ENCODE measurements at regions not wholly inside any gene's neighbourhood (a gene's known extent, or its start where the extent isn't known, plus 50 kb on each side); places are given as distances from the start of the nearest gene placed in this dataset.

- FAIRE-seq (no peak), ATAC-seq (no peak), DNase-seq (ENCODE audit: extremely low read depth in 1 of 4, low spot score in 3 of 4) (no peak)
- ChIA-PET CTCF (ENCODE audit: low intra/inter-chr PET ratio) (no interaction called here), POLR2A (interaction anchor here (0.6 kb wide), 1 partner anchor 11 kb away, joined by 3 read pairs; no protein-coding TSS in a partner anchor)
- no peak overlapping the region for H2AFZ ChIP-seq (ENCODE audit: low read depth, low read length)
- intact Hi-C loops (cut with micrococcal nuclease) (no loop called here), in situ Hi-C loops (cut with MboI) (no loop called here)
- H4K20me1 ChIP-seq (replicated peaks; ENCODE audit: control insufficient read depth, insufficient read depth, low read length) = no peaks in the 10 kb centered on the region
- H3K4me2 ChIP-seq (ENCODE audit: insufficient read depth, low read length) = no peak overlapping the region
- no peaks in the 10 kb centered on the region for H3K36me3 ChIP-seq (ENCODE audit: control insufficient read depth, insufficient read depth, low read length)
- H3K27me3 ChIP-seq (ENCODE audit: control insufficient read depth in 2 of 2, insufficient read depth in 2 of 2, low read length in 2 of 2) = no peaks in the 10 kb centered on the region
- TF ChIP-seq CREB1 (IDR thresholded peaks at IDR 0.05) (no peak), CREB1 (CRISPR knock-in tag; IDR thresholded peaks at IDR 0.05) (no peak), RCOR1 (IDR thresholded peaks at IDR 0.05; ENCODE audit: borderline replicate concordance in 1 of 2, low read depth in 2 of 2, low read length in 2 of 2) (no peak), ZNF512 (tag; IDR thresholded peaks at IDR 0.05) (no peak)
- no peak overlapping the region for H3K4me3 ChIP-seq
- WGBS (ENCODE audit: insufficient coverage, low coverage, missing lambda C conversion rate) = 0% methylated on average over 3 of the region's 3 CpGs
- H3K9me1 ChIP-seq (ENCODE audit: control insufficient read depth, insufficient read depth, low read length) = no peaks in the 10 kb centered on the region
- no peaks in the 10 kb centered on the region for H3K4me1 ChIP-seq (replicated peaks in 1 of 2; ENCODE audit: control insufficient read depth in 2 of 2, insufficient read depth in 2 of 2, low read length in 2 of 2)
- H3K27ac ChIP-seq (ENCODE audit: extremely low read depth, low read depth, low read length) = no peak overlapping the region
- H3K9ac ChIP-seq (ENCODE audit: insufficient read depth in 1 of 2, low read depth in 2 of 2, low read length in 2 of 2) = no peak overlapping the region
- no TSS peak for BruUV-seq (replicated peaks)
- H3K79me2 ChIP-seq (ENCODE audit: control insufficient read depth, insufficient read depth, low read length) = no peaks in the 10 kb centered on the region
- H3K9me3 ChIP-seq (replicated peaks; ENCODE audit: control insufficient read depth, insufficient read depth, low read depth, low read length) = no peaks in the 10 kb centered on the region
These were observed 941.3 kb upstream of the NXPH2 start for GRCh38 chr2:139721411-139721995.

- TF ChIP-seq RBM14 (IDR thresholded peaks at IDR 0.05; ENCODE audit: borderline replicate concordance, insufficient read depth, low read depth, low read length) = no peak
- TF ChIP-seq RNF2 (IDR thresholded peaks at IDR 0.05) = no peak
- TF ChIP-seq TSC22D4 (tag; IDR thresholded peaks at IDR 0.05) = no peak
- Histone ChIP-seq H3K4me1 (replicated peaks in 1 of 2; ENCODE audit: control insufficient read depth in 2 of 2, insufficient read depth in 2 of 2, low read length in 2 of 2) (no peaks in the 10 kb centered on the region), H3K27me3 (ENCODE audit: control insufficient read depth in 2 of 2, insufficient read depth in 2 of 2, low read length in 2 of 2) (no peaks in the 10 kb centered on the region), H3K9me1 (ENCODE audit: control insufficient read depth, insufficient read depth, low read length) (no peaks in the 10 kb centered on the region), H3K9ac (ENCODE audit: insufficient read depth in 1 of 2, low read depth in 2 of 2, low read length in 2 of 2) (no peak overlapping the region), H2AFZ (ENCODE audit: low read depth, low read length) (no peak overlapping the region), H3K4me2 (ENCODE audit: insufficient read depth, low read length) (no peak overlapping the region), H3K27ac (ENCODE audit: extremely low read depth, low read depth, low read length) (no peak overlapping the region), H3K4me3 (no peak overlapping the region), H4K20me1 (replicated peaks; ENCODE audit: control insufficient read depth, insufficient read depth, low read length) (no peaks in the 10 kb centered on the region), H3K9me3 (replicated peaks; ENCODE audit: control insufficient read depth, insufficient read depth, low read depth, low read length) (no peaks in the 10 kb centered on the region), H3K79me2 (ENCODE audit: control insufficient read depth, insufficient read depth, low read length) (no peaks in the 10 kb centered on the region), H3K36me3 (ENCODE audit: control insufficient read depth, insufficient read depth, low read length) (no peaks in the 10 kb centered on the region)
- FAIRE-seq = no peak
- intact Hi-C loops (cut with micrococcal nuclease) (no loop called here), in situ Hi-C loops (cut with MboI) (no loop called here)
- no peak for ATAC-seq
- no TSS peak for BruUV-seq (replicated peaks)
- 2% methylated on average over 3 of the region's 3 CpGs for WGBS (ENCODE audit: insufficient coverage, low coverage, missing lambda C conversion rate)
- DNase-seq (ENCODE audit: extremely low read depth in 1 of 4, low spot score in 3 of 4) = no peak
- POLR2A ChIA-PET = no interaction called here
- CTCF ChIA-PET (ENCODE audit: low intra/inter-chr PET ratio) = no interaction called here
These were observed 939.9 kb upstream of the NXPH2 start for GRCh38 chr2:139720056-139720455.
